ENCODE measurements at regions not wholly inside any gene's neighbourhood (a gene's known extent, or its start where the extent isn't known, plus 50 kb on each side); places are given as distances from the start of the nearest gene placed in this dataset.

DNA sequence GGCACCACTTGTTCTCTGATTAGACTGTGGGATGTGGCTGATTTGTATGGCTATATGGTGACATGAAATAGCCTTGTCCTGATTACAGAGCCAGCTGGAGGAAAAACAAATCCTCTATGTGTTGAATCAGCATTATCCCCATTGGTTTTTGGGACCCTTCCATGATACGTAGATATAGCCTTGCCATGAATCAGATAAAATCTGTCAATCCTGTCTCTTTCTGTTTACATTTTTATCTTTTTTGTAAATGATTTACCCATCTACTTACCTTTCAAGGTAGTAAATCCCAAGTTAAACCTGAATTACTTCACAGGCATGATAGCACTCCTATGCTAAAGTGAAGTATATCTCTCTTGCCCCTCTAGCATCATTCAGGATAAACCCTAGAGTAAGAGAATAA lies 789.3 kb downstream of the TMTC2 start:
- DNase-seq (no peak), ATAC-seq (no peak)
- 36% methylated on average over 1 of the region's 1 CpG for WGBS, 2 donors
- no peaks in the 10 kb centered on the region for H3K9me3 ChIP-seq
- intact Hi-C loops (cut with DNase I): no loop called here
- no peaks in the 10 kb centered on the region for H3K36me3 ChIP-seq (replicated peaks in 1 of 2; ENCODE audit: insufficient read depth in 1 of 2, low read depth in 2 of 2)
- no peak overlapping the region for H3K27ac ChIP-seq
- no peak for TF ChIP-seq POLR2A (IDR thresholded peaks at IDR 0.05)
- TF ChIP-seq, protein P1, sequence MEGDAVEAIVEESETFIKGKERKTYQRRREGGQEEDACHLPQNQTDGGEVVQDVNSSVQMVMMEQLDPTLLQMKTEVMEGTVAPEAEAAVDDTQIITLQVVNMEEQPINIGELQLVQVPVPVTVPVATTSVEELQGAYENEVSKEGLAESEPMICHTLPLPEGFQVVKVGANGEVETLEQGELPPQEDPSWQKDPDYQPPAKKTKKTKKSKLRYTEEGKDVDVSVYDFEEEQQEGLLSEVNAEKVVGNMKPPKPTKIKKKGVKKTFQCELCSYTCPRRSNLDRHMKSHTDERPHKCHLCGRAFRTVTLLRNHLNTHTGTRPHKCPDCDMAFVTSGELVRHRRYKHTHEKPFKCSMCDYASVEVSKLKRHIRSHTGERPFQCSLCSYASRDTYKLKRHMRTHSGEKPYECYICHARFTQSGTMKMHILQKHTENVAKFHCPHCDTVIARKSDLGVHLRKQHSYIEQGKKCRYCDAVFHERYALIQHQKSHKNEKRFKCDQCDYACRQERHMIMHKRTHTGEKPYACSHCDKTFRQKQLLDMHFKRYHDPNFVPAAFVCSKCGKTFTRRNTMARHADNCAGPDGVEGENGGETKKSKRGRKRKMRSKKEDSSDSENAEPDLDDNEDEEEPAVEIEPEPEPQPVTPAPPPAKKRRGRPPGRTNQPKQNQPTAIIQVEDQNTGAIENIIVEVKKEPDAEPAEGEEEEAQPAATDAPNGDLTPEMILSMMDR (IDR thresholded peaks at IDR 0.05): no peak
- no peaks in the 10 kb centered on the region for H3K4me1 ChIP-seq
- H3K27me3 ChIP-seq: no peaks in the 10 kb centered on the region
- no peak overlapping the region for H3K4me3 ChIP-seq

- ATAC-seq: no peak
- Histone ChIP-seq H3K9me3 (no peaks in the 10 kb centered on the region), H3K27me3 (no peaks in the 10 kb centered on the region), H3K4me1 (no peaks in the 10 kb centered on the region), H3K36me3 (replicated peaks in 1 of 2; ENCODE audit: insufficient read depth in 1 of 2, low read depth in 2 of 2) (no peaks in the 10 kb centered on the region), H3K4me3 (no peak overlapping the region), H3K27ac (no peak overlapping the region)
- intact Hi-C loops (cut with DNase I): no loop called here
- WGBS, 2 donors: 76 to 88% methylated on average over 2 of the region's 2 CpGs
- DNase-seq: no peak
- TF ChIP-seq POLR2A (IDR thresholded peaks at IDR 0.05): no peak
- TF ChIP-seq, protein P1 (IDR thresholded peaks at IDR 0.05): no peak
Observed at GRCh38 chr12:83474369-83474768, 787.7 kb downstream of the TMTC2 start.

DNA sequence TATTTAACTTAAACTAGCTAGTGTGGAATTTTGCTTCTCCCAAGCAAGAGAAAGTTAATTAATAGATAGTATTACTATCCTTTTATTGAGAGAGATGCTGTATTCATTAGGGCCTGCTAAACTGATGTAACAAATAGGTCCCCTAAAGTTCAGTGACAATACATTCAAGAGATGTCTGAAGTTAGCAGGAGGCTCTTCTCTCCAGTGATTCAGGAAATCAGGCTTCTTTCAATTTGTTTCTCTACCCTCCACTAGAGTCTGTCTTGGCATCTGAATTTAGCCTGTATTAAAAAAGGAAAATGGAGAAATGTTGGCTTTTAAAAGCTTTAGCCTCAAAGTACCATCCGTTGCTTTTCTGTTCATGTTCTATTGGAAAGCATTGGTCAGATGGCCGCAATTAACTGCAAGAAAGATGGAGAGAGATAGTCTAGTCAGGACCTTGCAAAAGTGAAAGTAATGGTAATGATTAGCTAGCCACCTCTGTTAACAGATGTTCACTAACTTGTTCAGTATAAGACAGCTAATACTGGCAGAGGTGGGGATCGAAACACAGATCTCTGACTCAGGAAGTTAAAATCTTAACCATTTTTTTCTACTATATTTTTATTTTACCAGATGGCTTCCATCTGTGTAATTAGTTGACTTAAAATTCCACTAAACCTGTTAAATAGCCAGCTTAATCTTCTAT lies 786.8 kb downstream of the TMTC2 start:
- no peaks in the 10 kb centered on the region for H3K4me1 ChIP-seq
- H3K36me3 ChIP-seq (replicated peaks in 1 of 2; ENCODE audit: insufficient read depth in 1 of 2, low read depth in 2 of 2): no peaks in the 10 kb centered on the region
- no peak for ATAC-seq
- H3K27me3 ChIP-seq: no peaks in the 10 kb centered on the region
- intact Hi-C loops (cut with DNase I): no loop called here
- no peak for TF ChIP-seq POLR2A (IDR thresholded peaks at IDR 0.05)
- TF ChIP-seq, protein P1 (IDR thresholded peaks at IDR 0.05): no peak
- H3K4me3 ChIP-seq: no peak overlapping the region
- 45 to 49% methylated on average over 3 of the region's 3 CpGs for WGBS, 2 donors
- H3K9me3 ChIP-seq: no peaks in the 10 kb centered on the region
- H3K27ac ChIP-seq: no peak overlapping the region
- DNase-seq: no peak

GRCh38 chr12:83472772-83473171 lies 786.1 kb downstream of the TMTC2 start:
- H3K27me3 ChIP-seq: no peaks in the 10 kb centered on the region
- H3K9me3 ChIP-seq: no peaks in the 10 kb centered on the region
- 71 to 75% methylated on average over 3 of the region's 3 CpGs for WGBS, 2 donors
- no peak overlapping the region for H3K4me3 ChIP-seq
- H3K36me3 ChIP-seq (replicated peaks in 1 of 2; ENCODE audit: insufficient read depth in 1 of 2, low read depth in 2 of 2): no peaks in the 10 kb centered on the region
- DNase-seq (no peak), ATAC-seq (no peak)
- TF ChIP-seq, protein P1 (IDR thresholded peaks at IDR 0.05): no peak
- no peak for TF ChIP-seq POLR2A (IDR thresholded peaks at IDR 0.05)
- no peaks in the 10 kb centered on the region for H3K4me1 ChIP-seq
- intact Hi-C loops (cut with DNase I): no loop called here
- H3K27ac ChIP-seq: no peak overlapping the region

DNA sequence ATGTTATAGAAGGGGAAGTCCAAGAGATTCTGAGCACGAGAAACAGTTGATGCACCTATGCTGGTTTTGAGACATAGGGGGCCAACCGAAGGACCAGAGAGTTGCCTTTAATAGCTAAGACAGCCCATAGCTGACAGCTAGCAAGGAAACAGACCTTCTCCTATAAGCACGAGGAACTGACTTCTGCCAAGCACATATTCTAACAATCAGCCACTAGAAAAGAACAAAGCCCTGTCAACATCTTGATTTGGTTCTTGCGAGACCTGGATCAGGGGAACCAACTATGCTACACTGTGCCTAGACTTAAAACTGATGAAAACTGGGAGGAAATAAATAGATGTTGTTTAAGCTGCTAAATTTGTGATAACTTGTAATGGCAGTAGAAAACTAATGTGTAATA lies 785.6 kb downstream of the TMTC2 start:
- H3K4me3 ChIP-seq: no peak overlapping the region
- no peaks in the 10 kb centered on the region for H3K4me1 ChIP-seq
- TF ChIP-seq POLR2A (IDR thresholded peaks at IDR 0.05): no peak
- TF ChIP-seq, protein P1 (IDR thresholded peaks at IDR 0.05): no peak
- 86 to 88% methylated on average over 4 of the region's 4 CpGs for WGBS, 2 donors
- no peak overlapping the region for H3K27ac ChIP-seq
- H3K36me3 ChIP-seq (replicated peaks in 1 of 2; ENCODE audit: insufficient read depth in 1 of 2, low read depth in 2 of 2): no peaks in the 10 kb centered on the region
- H3K9me3 ChIP-seq: no peaks in the 10 kb centered on the region
- no peak for DNase-seq
- intact Hi-C loops (cut with DNase I): no loop called here
- ATAC-seq: no peak
- H3K27me3 ChIP-seq: no peaks in the 10 kb centered on the region
